CD14-positive monocyte (primary cell): ENCODE measurements at regions not wholly inside any gene's neighbourhood (a gene's known extent, or its start where the extent isn't known, plus 50 kb on each side); places are given as distances from the start of the nearest gene placed in this dataset.

Source experiments
- DNase-seq, 3 donors: peaks; one replicate each; pipeline ENCODE4 v3.0.0-alpha.2; 2011 to 2022
- H2AFZ ChIP-seq: 2 replicates; pipeline ENCODE4 v1.6.0; 2012; ENCODE audit warnings: mild to moderate bottlenecking, low read depth, low read length, inconsistent platforms; ENCODE audit not compliant: insufficient read depth, poor library complexity, severe bottlenecking
- H3K27ac ChIP-seq, 2 donors: 1 replicate in 1 of 2; 2 replicates in 1 of 2; pipeline ENCODE4 v1.5.1; 2012 to 2013; ENCODE audit warnings: low read length in 2 of 2, control low read depth in 1 of 2, inconsistent platforms in 1 of 2, low read depth in 1 of 2, mild to moderate bottlenecking in 1 of 2
- H3K27me3 ChIP-seq, 2 donors: one replicate each; pipeline versions ENCODE4 v1.6.0 to v1.6.1; 2011 to 2013; ENCODE audit warnings: low read length in 2 of 2; ENCODE audit not compliant: control insufficient read depth in 2 of 2, insufficient read depth in 2 of 2
- H3K36me3 ChIP-seq, 2 donors: replicated peaks in 1 of 2; 1 replicate in 1 of 2; 2 replicates in 1 of 2; pipeline versions ENCODE4 v1.5.1 to v1.6.1; 2012 to 2013; ENCODE audit warnings: low read length in 2 of 2, control low read depth in 1 of 2, inconsistent platforms in 1 of 2, mild to moderate bottlenecking in 1 of 2; ENCODE audit not compliant: insufficient read depth in 2 of 2, control insufficient read depth in 1 of 2
- H3K4me1 ChIP-seq, 2 donors: 1 replicate in 1 of 2; 2 replicates in 1 of 2; pipeline versions ENCODE4 v1.5.1 to v1.6.1; 2012 to 2013; ENCODE audit warnings: low read length in 2 of 2, control low read depth in 1 of 2, inconsistent platforms in 1 of 2, mild to moderate bottlenecking in 1 of 2, moderate library complexity in 1 of 2; ENCODE audit not compliant: insufficient read depth in 2 of 2, control insufficient read depth in 1 of 2
- H3K4me2 ChIP-seq: replicated peaks from 2 replicates; pipeline ENCODE3; 2012; ENCODE audit warnings: low read length, moderate library complexity, mild to moderate bottlenecking; ENCODE audit not compliant: poor library complexity, severe bottlenecking; ENCODE audit errors: extremely low read depth
- H3K4me3 ChIP-seq, 3 experiments: fragments of 200-600 bp in 1 of 3; sonication (generic) in 1 of 3; replicated peaks in 1 of 3; 1 replicate in 2 of 3; 2 replicates in 1 of 3; pipeline ENCODE4 v1.5.1; 2011 to 2013; ENCODE audit warnings: low read length in 3 of 3, mild to moderate bottlenecking in 3 of 3, control low read depth in 2 of 3, low read depth in 2 of 3, inconsistent platforms in 1 of 3, moderate library complexity in 1 of 3
- H3K79me2 ChIP-seq: 2 replicates; pipeline ENCODE4 v1.6.0; 2012; ENCODE audit warnings: mild to moderate bottlenecking, control low read depth, inconsistent platforms, low read length, moderate library complexity; ENCODE audit not compliant: insufficient read depth
- H3K9ac ChIP-seq: 2 replicates; pipeline ENCODE4 v1.6.0; 2017; ENCODE audit warnings: low read length, mild to moderate bottlenecking; ENCODE audit not compliant: insufficient read depth, poor library complexity, severe bottlenecking
- H3K9me3 ChIP-seq, 2 donors: replicated peaks in 1 of 2; 1 replicate in 1 of 2; 2 replicates in 1 of 2; pipeline versions ENCODE4 v1.5.1 to v1.6.1; 2012 to 2013; ENCODE audit warnings: low read length in 2 of 2, control low read depth in 1 of 2; ENCODE audit not compliant: control insufficient read depth in 1 of 2, insufficient read depth in 1 of 2
- H4K20me1 ChIP-seq: 2 replicates; pipeline ENCODE4 v1.6.0; 2012; ENCODE audit warnings: mild to moderate bottlenecking, low read length, control low read depth, moderate library complexity; ENCODE audit not compliant: insufficient read depth
- H3K27ac Mint-ChIP-seq, 7 donors: one replicate each; pipeline ENCODE4 v1.8.0; 2020; ENCODE audit warnings: mild to moderate bottlenecking in 7 of 7, mixed read lengths in 7 of 7, moderate library complexity in 6 of 7, inconsistent platforms in 2 of 7
- H3K27me3 Mint-ChIP-seq, 3 donors: one replicate each; pipeline ENCODE4 v1.8.0; 2021 to 2022; ENCODE audit warnings: low read depth in 3 of 3, mild to moderate bottlenecking in 3 of 3, mixed read lengths in 3 of 3, moderate library complexity in 3 of 3, inconsistent platforms in 1 of 3
- H3K36me3 Mint-ChIP-seq, 2 donors: one replicate each; pipeline ENCODE4 v1.8.0; 2020; ENCODE audit warnings: mixed read lengths in 2 of 2, inconsistent platforms in 1 of 2, mild to moderate bottlenecking in 1 of 2
- H3K4me1 Mint-ChIP-seq: one replicate; pipeline ENCODE4 v1.8.0; 2020; ENCODE audit warnings: mild to moderate bottlenecking, mixed read lengths
- H3K4me3 Mint-ChIP-seq, 2 donors: one replicate each; pipeline ENCODE4 v1.8.0; 2020; ENCODE audit warnings: mild to moderate bottlenecking in 2 of 2, mixed read lengths in 2 of 2, moderate library complexity in 1 of 2
- H3K9me3 Mint-ChIP-seq, 7 donors: one replicate each; pipeline ENCODE4 v1.8.0; 2020 to 2022; ENCODE audit warnings: mixed read lengths in 7 of 7, mild to moderate bottlenecking in 6 of 7, moderate library complexity in 6 of 7, inconsistent platforms in 2 of 7
- CTCF ChIP-seq: fragments of 200-600 bp; IDR thresholded peaks from one replicate; pipeline ENCODE4 v1.8.0; 2022; ENCODE audit warnings: antibody characterized with exemption, mild to moderate bottlenecking
- WGBS: methylation state at CpG from one replicate; pipeline ENCODE4 v1.1.5; 2013; ENCODE audit warnings: missing lambda C conversion rate; ENCODE audit not compliant: insufficient coverage; 5-methylcytosine and 5-hydroxymethylcytosine counted together
- intact Hi-C, 2 donors: fragments of 100-400 bp; cut with micrococcal nuclease; formaldehyde crosslinking; loops; one replicate each; pipeline versions ENCODE4 v1.15.0 to v1.15.1; 2023

- peaks cover 0 to 3% (median 0%) of the 10 kb centered on the region in 7 donors for H3K9me3 Mint-ChIP-seq
- no peak for DNase-seq
- no peak overlapping the region for H3K27ac Mint-ChIP-seq
- H3K9ac ChIP-seq: no peak overlapping the region
- no peak for TF ChIP-seq CTCF
- 100% methylated on average over 1 of the region's 2 CpGs for WGBS
- no peaks in the 10 kb centered on the region for H4K20me1 ChIP-seq
- H3K36me3 ChIP-seq: no peaks in the 10 kb centered on the region
- no peaks in the 10 kb centered on the region for H3K4me1 Mint-ChIP-seq
- H3K27me3 Mint-ChIP-seq: peaks cover 0 to 1% (median 0%) of the 10 kb centered on the region in 3 donors
- H3K36me3 Mint-ChIP-seq: no peaks in the 10 kb centered on the region
- no peak overlapping the region for H3K4me2 ChIP-seq
- no peak overlapping the region for H3K4me3 Mint-ChIP-seq
- no peaks in the 10 kb centered on the region for H3K79me2 ChIP-seq
- no peak overlapping the region for H3K27ac ChIP-seq
- no peak overlapping the region for H3K4me3 ChIP-seq
- no peaks in the 10 kb centered on the region for H3K27me3 ChIP-seq
- peaks cover 0 to 2% of the 10 kb centered on the region in 2 donors for H3K9me3 ChIP-seq
- H2AFZ ChIP-seq: no peak overlapping the region
- intact Hi-C loops: no loop called here
- no peaks in the 10 kb centered on the region for H3K4me1 ChIP-seq
Observed at GRCh38 chr2:129653246-129653645, 326.2 kb upstream of the RAB6C start.

GRCh38 chr2:129654331-129654730 lies 325.1 kb upstream of the RAB6C start:
- Mint-ChIP-seq H3K9me3 (peaks cover 2 to 7% (median 4%) of the 10 kb centered on the region in 7 donors), H3K4me3 (no peak overlapping the region), H3K27me3 (peaks cover 0 to 3% (median 0%) of the 10 kb centered on the region in 3 donors), H3K27ac (no peak overlapping the region), H3K36me3 (no peaks in the 10 kb centered on the region), H3K4me1 (no peaks in the 10 kb centered on the region)
- H3K36me3 ChIP-seq: no peaks in the 10 kb centered on the region
- H3K4me3 ChIP-seq: no peak overlapping the region
- H3K9me3 ChIP-seq: no peaks in the 10 kb centered on the region
- H2AFZ ChIP-seq: no peak overlapping the region
- no peak overlapping the region for H3K9ac ChIP-seq
- no peaks in the 10 kb centered on the region for H3K27me3 ChIP-seq
- WGBS: 79% methylated on average over 3 of the region's 3 CpGs
- no peaks in the 10 kb centered on the region for H3K79me2 ChIP-seq
- no peaks in the 10 kb centered on the region for H4K20me1 ChIP-seq
- H3K4me1 ChIP-seq: no peaks in the 10 kb centered on the region
- no peak overlapping the region for H3K4me2 ChIP-seq
- intact Hi-C loops: no loop called here
- no peak overlapping the region for H3K27ac ChIP-seq
- no peak for DNase-seq
- no peak for TF ChIP-seq CTCF
